GM19372 (cell line): ENCODE measurements at regions not wholly inside any gene's neighbourhood (a gene's known extent, or its start where the extent isn't known, plus 50 kb on each side); places are given as distances from the start of the nearest gene placed in this dataset.
"Not testable (repeated sequence)": the region's sequence is repeated elsewhere in the genome, so short reads cannot be mapped to it uniquely, and the experiment has no call there.

Experiments used
- ATAC-seq: cut with Tn5 transposase; IDR thresholded peaks from one replicate; pipeline ENCODE4 v1.9.1; 2021; ENCODE audit warnings: mild to moderate bottlenecking, low read depth, moderate library complexity; ENCODE audit not compliant: unreplicated experiment

DNA sequence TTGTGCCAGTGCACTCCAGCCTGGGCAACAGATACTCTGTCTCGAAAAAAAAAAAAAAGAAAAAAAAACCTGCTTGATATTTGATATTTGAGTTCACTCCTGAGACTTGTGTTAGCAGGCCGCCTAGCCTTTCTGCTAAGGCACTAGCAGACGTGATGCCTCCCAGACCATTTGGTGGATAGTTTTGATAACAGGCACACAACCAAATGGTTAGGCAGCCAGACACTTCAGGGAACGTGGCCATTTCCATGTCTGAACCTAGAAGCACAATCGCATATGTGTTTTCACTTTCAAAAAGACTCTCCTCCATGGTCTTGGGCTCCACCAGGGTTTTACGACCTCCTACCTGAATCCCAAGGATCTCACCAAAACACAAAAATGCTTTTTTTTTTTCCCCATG lies 1319.5 kb downstream of the BRINP3 start:
- no peak for ATAC-seq

DNA sequence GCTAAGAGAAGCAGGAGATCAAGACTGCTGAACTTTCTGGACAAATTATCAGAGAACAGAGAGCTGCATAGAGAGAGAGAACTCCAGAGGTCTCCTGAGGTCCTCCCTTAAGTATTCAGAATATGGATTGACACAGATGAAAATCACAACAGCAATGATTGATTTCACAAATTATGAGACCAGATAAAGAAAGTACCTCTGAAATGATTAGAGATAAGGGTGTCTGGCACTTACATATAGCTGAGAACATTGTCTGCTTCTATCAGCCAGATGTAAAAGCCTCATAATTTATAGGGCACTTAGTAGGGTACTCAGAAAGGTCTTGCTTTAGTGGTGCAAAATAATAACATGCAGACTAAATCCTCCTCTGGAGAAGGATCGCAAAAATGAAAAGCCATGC lies 1301.8 kb downstream of the BRINP3 start:
- no peak for ATAC-seq

DNA sequence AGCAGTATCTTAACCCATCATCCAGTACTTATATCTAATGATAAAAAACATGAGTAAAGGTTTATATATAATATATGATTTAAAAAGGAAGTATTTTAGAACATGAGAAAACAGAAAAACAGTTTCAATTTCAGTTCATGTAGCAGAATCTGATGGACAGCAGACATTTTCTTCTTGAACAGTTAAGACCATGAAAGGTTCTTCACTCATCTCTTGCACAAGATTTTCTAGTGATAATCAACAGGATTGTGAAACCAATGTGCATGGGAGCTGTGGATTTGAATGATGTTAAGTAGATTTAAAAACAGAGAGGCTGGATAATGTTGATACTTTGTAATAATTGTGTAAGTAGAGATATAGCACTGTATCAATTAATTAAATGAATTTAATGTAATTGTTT lies 1297.6 kb downstream of the BRINP3 start:
- no peak for ATAC-seq

DNA sequence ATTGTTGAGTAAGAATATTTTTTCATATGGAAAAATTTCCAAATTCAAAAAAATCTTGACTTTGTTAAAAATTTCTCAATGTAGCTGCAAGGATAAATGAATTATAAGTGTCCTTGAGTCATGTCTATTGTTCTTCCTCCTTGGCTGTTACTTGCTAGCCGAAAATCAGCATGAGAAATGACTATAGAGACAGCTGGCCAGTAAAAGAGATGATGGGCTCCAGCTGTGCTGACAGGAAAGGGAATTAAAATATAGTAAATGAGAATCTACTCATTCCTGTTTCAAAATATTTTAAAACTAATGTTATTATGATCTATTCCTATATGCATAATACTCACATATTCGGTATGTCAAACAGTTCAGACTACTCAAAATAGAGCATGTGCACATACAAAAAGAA lies 1292.6 kb downstream of the BRINP3 start:
- ATAC-seq = no peak

DNA sequence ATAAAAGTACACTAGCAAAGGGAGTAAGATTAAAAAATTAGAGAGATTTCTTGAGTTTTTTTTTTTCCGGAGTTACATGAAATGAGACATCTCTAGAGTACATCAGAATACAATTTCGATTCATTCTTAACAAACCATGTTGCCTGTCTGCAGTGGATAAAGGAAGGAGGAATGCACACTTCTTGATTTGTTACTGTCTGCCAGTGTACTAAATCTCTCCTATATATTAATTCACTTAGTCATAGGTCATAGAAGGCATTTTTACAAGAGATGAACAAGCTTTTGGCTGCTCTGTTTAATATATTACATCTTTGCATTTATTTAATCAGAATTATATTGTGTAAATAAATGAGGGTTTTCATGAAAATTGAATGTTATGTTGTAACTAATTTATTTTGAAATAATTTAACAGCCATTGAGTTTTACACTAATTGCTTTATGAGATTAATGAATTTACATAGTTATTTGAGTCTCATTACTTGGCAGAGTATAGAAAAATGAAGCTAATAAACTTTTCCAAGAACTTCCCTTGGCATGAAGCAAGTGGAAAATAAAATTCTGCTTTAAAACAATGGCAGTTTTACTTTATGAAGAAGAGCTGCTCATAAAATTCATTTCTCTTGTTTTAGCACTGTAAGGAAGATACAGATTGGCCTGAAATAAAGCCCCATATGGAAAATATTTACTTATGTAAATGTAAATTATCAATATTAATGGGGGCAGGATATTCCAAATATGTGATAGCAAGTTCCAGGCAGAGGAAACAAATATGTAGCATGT lies 1284.7 kb downstream of the BRINP3 start:
- ATAC-seq = no peak

DNA sequence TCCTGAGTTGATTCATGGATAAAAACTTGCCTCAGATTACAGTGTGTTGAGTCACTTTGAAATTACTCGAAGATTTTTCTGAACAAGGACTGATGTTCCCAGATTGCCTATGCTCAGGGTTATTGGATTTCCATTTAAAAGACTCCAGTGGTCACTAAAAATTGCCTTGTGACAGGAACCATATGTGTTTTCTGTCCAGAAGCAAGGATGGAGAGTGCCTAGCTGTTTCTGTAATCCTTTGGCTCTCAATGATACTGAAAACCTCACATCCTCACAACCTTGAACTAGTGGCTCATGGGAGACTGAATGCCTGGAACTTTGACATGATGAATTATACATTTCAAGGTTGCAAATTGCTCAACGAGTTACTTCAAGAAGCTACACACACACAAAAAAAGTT lies 1271.8 kb downstream of the BRINP3 start:
- ATAC-seq = no peak

DNA sequence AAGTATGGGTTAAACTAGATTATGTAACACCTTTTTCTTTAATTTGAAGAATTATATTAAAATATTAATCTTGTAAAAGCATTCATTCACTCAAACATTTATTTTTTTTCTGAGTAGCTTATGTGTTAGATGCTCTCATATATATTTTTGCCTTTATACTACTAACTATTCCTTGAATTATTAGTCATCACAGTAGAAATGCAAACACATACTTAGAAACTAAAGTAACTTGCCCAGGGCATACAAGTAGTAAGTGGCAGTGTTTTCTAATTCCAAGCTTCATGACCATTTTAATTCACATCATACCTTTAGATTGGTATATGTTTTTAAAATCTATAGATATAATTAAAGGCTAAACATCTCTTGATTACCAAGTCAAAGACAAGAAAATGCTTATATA lies 1271.0 kb downstream of the BRINP3 start:
- ATAC-seq = no peak

DNA sequence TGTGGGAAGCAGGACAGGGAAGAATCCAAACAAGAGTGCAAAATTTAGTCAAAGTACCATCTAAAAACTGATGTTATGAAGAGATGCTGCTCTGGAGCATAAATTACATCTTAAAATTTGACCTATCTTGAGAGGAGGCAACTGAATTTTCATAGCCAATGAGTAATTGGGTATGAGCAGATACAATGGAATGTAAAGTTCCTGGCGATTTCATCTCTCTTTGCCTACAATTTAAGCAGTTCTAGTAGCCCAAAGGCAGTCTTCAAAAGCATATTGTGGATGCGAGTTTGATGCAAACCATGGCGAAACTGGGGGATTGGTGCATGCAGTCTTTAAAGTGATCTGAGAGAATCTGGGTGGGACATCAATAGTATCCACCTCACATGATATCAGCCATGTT lies 1265.9 kb downstream of the BRINP3 start:
- ATAC-seq = no peak

DNA sequence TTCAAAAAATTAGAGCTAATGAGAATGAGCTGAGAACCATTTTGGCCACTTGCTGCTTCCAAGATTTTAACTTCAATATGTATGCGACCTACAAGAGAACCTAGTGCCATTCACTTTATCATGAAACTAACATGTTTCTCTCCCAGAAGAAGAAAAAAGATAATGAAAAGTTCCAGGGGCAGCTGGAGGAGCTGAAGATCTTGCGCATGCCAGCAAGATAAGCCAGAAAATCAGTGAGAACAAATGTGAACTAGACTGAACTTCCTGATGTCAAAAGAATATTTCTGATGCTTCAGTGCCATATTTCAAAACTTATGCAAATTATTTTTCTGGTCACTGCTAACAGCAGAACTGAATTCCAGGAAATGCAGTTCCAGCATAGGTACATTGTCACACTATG lies 1265.1 kb downstream of the BRINP3 start:
- ATAC-seq = no peak

DNA sequence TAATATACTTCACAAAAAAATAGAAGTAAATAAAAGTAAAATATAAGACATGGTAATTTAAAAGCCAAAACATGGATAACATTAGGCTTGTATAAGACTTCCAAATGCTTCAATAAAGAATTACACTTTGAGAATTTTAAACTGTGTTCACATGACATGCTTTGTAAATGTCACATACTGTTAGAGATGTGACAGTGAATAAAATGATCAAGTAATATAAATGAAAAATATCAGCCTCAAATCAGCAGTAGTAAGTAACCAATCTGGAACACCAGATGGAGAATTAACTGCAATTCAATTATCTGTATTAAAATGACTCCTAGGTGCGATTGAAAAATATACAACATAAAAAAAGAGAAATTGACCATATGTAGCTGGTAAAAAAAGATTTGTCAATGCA lies 1260.8 kb downstream of the BRINP3 start:
- no peak for ATAC-seq

DNA sequence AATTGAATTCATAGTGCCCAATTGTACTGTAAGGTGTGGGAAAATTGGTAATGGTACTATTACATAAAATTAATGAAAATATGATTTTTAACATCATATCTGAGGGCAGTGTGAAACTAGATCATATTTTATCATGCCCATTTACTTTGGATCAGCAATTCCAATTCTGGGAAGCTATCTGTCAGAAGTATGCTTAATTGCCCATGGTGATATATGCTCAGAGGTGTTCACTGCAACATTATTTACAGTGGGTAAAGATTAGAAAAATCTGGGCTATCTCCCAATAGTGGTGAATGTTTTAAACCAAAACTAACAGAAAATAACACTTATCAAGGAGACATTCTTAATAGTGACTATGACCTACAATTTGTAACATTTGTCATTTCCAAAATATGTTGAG lies 1260.0 kb downstream of the BRINP3 start:
- ATAC-seq = no peak

DNA sequence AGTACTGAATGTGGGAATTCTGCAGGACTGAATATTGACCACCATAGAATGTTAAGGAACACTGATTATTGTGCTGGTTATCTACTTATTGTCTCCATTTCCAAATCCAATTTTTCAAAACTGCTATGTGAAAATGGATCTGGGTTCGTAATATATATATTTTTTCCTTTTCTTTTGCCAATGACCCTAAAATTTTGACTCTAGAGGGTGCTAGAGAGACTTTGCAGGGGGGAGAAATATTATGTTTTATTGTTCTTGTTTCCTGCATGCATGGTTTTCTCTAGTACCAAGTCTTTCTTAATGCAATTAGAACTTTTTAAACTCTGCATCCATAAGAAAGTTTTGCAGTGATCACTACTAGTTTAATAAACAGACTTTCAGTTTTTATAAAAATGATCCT lies 1256.9 kb downstream of the BRINP3 start:
- no peak for ATAC-seq

DNA sequence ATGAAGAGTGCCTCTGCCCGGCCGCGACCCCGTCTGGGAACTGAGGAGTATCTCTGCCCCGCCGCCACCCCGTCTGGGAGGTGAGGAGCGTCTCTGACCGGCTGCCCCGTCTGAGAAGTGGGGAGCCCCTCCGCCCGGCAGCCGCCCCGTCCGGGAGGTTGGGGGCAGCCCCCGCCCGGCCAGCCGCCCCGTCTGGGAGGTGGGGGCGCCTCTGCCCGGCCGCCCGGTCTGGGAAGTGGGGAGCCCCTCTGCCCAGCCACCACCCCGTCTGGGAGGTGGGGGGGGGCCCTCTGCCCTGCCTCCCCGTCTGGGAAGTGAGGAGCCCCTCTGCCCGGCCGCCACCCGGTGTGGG lies 1251.9 kb downstream of the BRINP3 start:
- not testable (repeated sequence) for ATAC-seq

DNA sequence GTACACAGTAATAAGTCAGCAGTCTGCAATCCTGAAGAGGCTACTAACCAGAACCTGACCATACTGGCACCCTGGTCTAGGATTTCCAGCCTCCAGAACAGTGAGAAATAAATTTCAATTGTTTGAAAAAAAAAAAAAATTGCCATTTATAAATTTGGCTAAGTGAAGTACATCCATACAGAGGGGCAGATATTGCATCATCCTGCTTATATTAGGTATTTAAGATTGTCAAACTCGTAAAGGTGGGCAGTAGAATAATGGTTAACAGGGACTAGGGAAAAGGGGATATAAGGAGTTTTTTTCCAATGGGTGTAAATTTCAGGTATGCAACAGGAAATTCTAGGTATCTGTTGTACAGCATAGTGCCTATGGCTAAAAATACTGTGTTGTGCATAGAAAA lies 1250.9 kb downstream of the BRINP3 start:
- ATAC-seq = no peak

DNA sequence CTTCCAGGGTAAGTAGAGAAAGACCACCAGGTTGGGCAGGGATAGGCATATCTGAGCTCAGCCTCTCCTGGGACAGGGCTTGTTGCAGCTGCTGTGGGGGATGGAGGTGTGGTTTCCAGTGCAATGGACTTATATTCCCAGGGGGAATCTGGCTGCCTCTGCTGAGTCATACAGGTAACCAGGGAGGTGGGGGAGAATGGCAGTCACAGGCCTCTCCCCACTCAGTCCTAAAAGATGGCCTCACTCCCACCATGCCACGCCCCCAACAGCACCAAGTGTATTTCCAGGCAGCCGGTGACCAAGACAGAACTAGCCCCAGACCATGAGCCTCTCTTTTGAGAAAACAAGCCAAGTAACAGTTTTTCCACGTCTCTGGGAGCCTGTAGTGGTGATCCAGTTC lies 1240.7 kb downstream of the BRINP3 start:
- ATAC-seq = no peak

DNA sequence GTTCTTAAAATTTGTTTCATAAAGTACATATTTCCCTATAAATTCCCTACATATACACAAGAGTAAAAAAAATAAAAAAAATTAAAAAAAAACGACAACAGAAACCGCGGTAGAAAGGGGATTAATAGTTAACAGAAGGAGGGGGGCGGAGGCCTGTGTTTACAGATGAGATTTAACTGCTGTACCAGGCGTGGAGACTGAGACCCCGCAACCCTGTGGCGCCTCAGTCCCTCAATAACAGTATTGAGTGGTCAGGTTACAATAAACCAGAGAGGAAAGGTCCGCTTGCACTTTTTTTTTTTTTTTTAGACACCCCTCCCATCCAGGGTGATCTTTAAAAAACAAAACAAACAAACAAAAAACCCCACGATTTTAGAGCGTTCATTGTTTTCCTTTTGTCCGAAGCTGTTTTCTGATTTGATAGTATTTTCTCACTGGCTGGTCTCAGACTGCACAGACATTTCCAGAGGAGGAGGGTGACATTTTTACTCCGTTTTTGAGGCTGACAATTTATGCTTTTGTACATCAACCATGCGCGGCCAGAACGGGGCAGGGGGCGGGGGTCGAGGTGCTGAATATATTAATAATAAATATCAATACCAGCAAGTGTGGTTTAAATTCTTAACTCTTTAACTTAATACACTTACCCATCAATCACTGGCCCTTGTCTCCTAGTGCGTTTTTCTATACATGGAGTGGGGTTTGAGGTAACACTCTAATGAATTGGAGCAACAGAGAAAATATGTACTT lies 1223.9 kb downstream of the BRINP3 start:
- ATAC-seq = no peak

DNA sequence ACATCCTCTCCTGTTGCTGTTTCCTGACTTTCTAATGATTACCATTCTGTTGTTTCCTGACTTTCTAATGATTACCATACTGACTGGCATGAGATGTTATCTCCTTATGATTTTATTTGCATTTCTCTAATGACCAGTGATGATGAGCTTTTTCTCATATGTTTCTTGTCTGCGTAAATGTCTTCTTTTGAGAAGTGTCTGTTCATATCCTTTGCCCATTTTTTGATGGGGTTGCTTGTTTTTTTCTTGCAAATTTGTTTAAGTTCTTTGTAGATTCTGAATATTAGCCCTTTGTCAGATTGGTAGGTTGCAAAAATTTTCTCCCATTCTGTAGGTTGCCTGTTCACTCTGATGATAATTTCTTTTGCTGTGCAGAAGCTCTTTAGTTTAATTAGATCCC lies 1216.5 kb downstream of the BRINP3 start:
- ATAC-seq = not testable (repeated sequence)

DNA sequence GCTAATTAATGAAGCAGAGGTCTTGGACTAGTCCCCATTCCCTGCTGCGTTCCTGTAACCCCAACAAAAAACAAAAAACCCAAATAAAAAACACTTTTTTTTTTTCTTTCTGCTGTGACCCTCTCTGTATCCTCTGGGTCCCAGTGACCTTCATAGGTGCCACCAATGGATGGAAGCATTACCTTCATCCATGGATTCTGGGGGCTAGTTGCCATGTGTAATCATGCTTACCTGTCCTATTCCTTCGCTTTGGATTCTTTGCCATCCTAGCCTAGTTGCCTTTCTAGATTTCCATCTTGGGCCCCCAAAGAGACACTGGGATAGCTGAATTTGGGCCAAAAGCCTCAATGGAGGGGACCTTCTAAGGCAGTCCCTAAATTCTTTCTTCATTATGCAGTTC lies 1208.7 kb downstream of the BRINP3 start:
- ATAC-seq = no peak

DNA sequence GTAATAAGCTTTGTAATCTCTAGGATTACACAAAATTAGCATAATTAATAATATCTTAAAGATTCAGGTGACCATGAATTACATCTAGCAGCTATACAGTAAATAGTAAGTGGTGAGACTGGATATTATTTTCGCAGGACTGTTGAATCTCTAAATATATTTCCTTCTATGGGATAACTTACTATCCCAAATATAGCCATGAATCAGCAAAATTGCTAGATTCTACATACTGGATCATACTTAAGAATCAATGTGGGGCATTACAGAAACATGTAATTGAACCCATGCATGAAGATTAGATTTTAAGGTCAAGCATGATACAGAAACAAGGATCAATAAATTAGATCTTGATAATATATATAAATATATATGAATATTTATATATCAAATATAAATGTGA lies 1203.4 kb downstream of the BRINP3 start:
- no peak for ATAC-seq

DNA sequence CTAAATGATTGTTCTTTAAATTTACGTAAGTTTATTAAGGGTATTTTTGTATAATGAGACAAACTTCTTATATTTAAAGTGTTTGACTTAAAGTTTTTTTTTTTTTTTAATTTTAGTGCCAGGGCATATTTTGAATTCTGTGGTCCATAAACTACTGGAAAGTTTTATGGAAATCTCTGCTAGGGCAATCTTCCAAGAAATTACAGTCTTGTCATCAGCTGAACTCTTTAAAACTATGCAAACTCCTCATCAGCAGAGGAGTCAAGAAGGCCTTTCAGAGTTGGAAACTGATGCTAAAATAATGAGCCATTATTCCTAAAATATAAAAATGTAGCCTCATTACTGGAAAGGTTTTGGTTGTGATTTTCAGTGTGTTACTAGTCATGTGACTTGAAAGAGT lies 1201.9 kb downstream of the BRINP3 start:
- ATAC-seq = no peak

DNA sequence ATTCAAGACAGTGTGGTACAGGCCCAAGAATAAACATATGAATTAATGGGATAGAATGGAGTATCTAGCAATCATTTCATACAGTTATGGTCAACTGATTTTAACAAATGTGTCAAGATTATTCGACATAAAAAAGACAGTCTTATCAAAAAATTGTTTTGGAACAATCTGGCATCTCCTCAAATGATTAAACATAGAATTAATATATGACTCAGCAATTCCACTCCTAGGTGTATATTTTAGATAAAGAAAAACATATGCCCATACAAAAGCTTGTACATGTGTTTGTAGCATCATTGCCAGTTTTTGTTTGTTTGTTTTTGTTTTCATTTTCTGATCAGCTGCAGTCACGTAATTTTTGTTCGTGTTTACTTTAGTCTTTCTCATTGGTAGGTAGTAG lies 1188.3 kb downstream of the BRINP3 start:
- no peak for ATAC-seq

DNA sequence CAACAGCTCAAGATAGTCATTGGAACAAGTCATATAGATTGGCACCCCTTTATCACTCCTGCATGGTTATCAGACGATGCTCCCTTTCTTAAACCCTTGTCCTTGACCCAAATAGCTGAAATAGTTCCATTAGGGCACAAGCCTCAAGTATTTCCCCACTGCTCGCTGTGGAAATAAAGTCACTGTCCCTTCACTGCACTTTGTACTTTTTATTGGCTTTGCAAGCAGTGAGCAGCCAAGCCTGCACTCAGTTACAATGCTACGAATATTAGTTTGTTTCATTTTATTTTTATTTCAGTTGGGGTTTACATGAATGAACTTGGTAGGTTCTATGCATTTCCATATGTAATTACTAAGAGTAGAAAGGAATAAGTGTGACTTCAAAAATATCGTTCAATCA lies 1176.4 kb downstream of the BRINP3 start:
- no peak for ATAC-seq
